Heart left ventricle (tissue), 16 donors: ENCODE measurements at regions not wholly inside any gene's neighbourhood (a gene's known extent, or its start where the extent isn't known, plus 50 kb on each side); places are given as distances from the start of the nearest gene placed in this dataset.

ENCODE experiments used
- ATAC-seq, 4 donors: fragments of 200-7000 bp; cut with Tn5 transposase; one replicate each; pipeline ENCODE4 v1.9.1; 2020 to 2022; ENCODE audit warnings: moderate library complexity in 4 of 4, mild to moderate bottlenecking in 3 of 4, moderate number of reproducible peaks in 1 of 4
- DNase-seq, 5 donors: peaks; one replicate each; pipeline ENCODE4 v3.0.0-alpha.2; 2020
- H3K27ac ChIP-seq, 12 donors: fragments of 200-600 bp; sonication (generic) in 4 of 12; one replicate each; pipeline versions ENCODE4 v1.5.0 to v1.8.0; 2016 to 2022; ENCODE audit warnings: mild to moderate bottlenecking in 2 of 12
- H3K27me3 ChIP-seq, 9 donors: fragments of 200-600 bp; sonication (generic) in 2 of 9; one replicate each; pipeline versions ENCODE4 v1.5.1 to v1.8.0; 2016 to 2022; ENCODE audit warnings: mild to moderate bottlenecking in 3 of 9
- H3K36me3 ChIP-seq, 9 donors: fragments of 200-600 bp; sonication (generic) in 2 of 9; one replicate each; pipeline versions ENCODE4 v1.5.0 to v1.8.0; 2018 to 2022; ENCODE audit warnings: mild to moderate bottlenecking in 2 of 9
- H3K4me1 ChIP-seq, 12 donors: fragments of 200-600 bp; sonication (generic) in 4 of 12; one replicate each; pipeline versions ENCODE4 v1.5.0 to v1.8.0; 2016 to 2022; ENCODE audit warnings: mild to moderate bottlenecking in 3 of 12
- H3K4me3 ChIP-seq, 12 donors: fragments of 200-600 bp; sonication (generic) in 4 of 12; one replicate each; pipeline versions ENCODE4 v1.5.0 to v1.8.0; 2017 to 2022; ENCODE audit warnings: mild to moderate bottlenecking in 9 of 12, moderate library complexity in 4 of 12
- H3K9me3 ChIP-seq, 12 donors: fragments of 200-600 bp; sonication (generic) in 4 of 12; one replicate each; pipeline versions ENCODE4 v1.5.0 to v1.8.0; 2016 to 2022; ENCODE audit warnings: mild to moderate bottlenecking in 1 of 12
- POLR2A ChIP-seq, 2 donors: fragments of 450-650 bp; IDR thresholded peaks; one replicate each; pipeline ENCODE4 v1.6.1; 2017; ENCODE audit warnings: antibody characterized with exemption in 2 of 2, mild to moderate bottlenecking in 2 of 2, moderate library complexity in 2 of 2
- WGBS, 4 donors: extraction: QIAGEN DNeasy Blood & Tissue Kit in 2 of 4; methylation state at CpG; one replicate each; pipeline versions ENCODE4 v1.1.5 to v1.1.7; 2013 to 2018; 5-methylcytosine and 5-hydroxymethylcytosine counted together
- intact Hi-C, 10 donors: fragments of 100-400 bp; cut with DNase I; formaldehyde crosslinking; loops; one replicate each; pipeline versions ENCODE4 v1.11.1 to v1.14.2; 2022
- TF ChIP-seq, protein P1 (sequence below), 12 donors: fragments of 200-600 bp; sonication (generic) in 4 of 12; IDR thresholded peaks; one replicate each; pipeline versions ENCODE4 v1.5.0 to v1.8.0; 2018 to 2022; ENCODE audit warnings: antibody characterized with exemption in 12 of 12, mild to moderate bottlenecking in 5 of 12
- donor health status: ischemic (EF 13 %, LVEDD 7.1; RV severe dilation, severe dysfunction).
- donor health status: healthy with polysubstance abuse.
- donor health status: DM: no; HTN: yes; CAD: no.
- donor health status: DM: no; HTN: no; CAD: no.
- donor health status: ischemic (EF 25% LVEDD 6.9; RV normal size, moderate dysfunction).
- donor health status: ischemic (EF 25% LVEDD 5.7; RV mildly dilated, moderate dysfunction).
- donor health status: healthy.
- donor health status: DM: yes; HTN: yes; CAD: no.
- donor health status: ischemic (EF 35%, LVEDD 5.7; RV mildly dilated, moderate dysfunction).
- donor health status: nonischemic (EF 11% LVEDD 7.7; RV severe dilation, severe dysfunction).
- donor health status: DM: yes; HTN: yes; CAD: no.
- donor health status: PGD.
- donor health status: ischemic (EF 29% LVEDD 5.4; RV normal size, mild dysfunction).
- donor health status: nonischemic (EF 23%, LVEDD 6.1; RV moderate dilation, normal function).

- H3K9me3 ChIP-seq: no peaks in the 10 kb centered on the region
- ATAC-seq (peak in 2 of 4 donors; percentile 23 to 61), DNase-seq (no peak)
- peak overlapping the region in 3 of 12 donors; percentile 9 to 50 (median 32) for H3K27ac ChIP-seq
- H3K4me1 ChIP-seq: peaks cover 0 to 27% (median 10%) of the 10 kb centered on the region in 12 donors
- no peak overlapping the region for H3K4me3 ChIP-seq
- no peaks in the 10 kb centered on the region for H3K36me3 ChIP-seq
- no peaks in the 10 kb centered on the region for H3K27me3 ChIP-seq
- 68 to 78% (median 75%) methylated on average over 8 of the region's 8 CpGs for WGBS, 4 donors
- no peak for TF ChIP-seq POLR2A (IDR thresholded peaks at IDR 0.05)
- TF ChIP-seq, protein P1, sequence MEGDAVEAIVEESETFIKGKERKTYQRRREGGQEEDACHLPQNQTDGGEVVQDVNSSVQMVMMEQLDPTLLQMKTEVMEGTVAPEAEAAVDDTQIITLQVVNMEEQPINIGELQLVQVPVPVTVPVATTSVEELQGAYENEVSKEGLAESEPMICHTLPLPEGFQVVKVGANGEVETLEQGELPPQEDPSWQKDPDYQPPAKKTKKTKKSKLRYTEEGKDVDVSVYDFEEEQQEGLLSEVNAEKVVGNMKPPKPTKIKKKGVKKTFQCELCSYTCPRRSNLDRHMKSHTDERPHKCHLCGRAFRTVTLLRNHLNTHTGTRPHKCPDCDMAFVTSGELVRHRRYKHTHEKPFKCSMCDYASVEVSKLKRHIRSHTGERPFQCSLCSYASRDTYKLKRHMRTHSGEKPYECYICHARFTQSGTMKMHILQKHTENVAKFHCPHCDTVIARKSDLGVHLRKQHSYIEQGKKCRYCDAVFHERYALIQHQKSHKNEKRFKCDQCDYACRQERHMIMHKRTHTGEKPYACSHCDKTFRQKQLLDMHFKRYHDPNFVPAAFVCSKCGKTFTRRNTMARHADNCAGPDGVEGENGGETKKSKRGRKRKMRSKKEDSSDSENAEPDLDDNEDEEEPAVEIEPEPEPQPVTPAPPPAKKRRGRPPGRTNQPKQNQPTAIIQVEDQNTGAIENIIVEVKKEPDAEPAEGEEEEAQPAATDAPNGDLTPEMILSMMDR (IDR thresholded peaks at IDR 0.05): no peak
- intact Hi-C loops: loop anchor here in 5 of 10 donors (5.0 to 10.0 kb wide), 3 partner anchors 57 to 62 kb away; partner anchors contain the start of gene RASGRP1 (in 4 of the 5)
Observed at GRCh38 chr15:38624244-38625205, 59.9 kb upstream of the RASGRP1 start.

DNA sequence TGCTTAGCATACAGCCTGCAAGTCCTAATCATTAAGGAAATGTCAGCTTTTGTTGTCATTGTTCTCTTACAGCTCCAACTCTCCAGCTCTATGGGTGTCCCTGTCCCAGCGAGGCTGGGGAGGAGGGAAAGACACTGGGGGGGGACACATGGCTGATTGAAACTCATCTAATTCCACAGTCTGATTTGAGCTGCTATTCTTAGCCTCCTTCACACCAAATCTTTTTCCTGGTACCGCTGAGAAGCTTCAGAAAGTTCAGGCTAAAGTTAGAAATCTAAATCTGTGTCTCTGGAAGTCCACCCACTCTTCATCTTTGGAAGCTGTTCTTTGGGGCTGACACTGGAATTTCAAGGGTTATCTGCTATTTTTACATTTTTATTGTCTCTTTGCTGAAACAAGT, 61.3 kb upstream of the RASGRP1 start:
- 25 to 33% (median 30%) methylated on average over 2 of the region's 2 CpGs for WGBS, 4 donors
- TF ChIP-seq, protein P1 (IDR thresholded peaks at IDR 0.05): no peak
- no peak for TF ChIP-seq POLR2A (IDR thresholded peaks at IDR 0.05)
- no peaks in the 10 kb centered on the region for H3K9me3 ChIP-seq
- ATAC-seq: peak in 2 of 4 donors; percentile 35 to 48
- no peaks in the 10 kb centered on the region for H3K27me3 ChIP-seq
- intact Hi-C loops: loop anchor here in 5 of 10 donors (2.0 to 10.0 kb wide), 4 partner anchors 59 to 151 kb away; partner anchors contain the start of gene RASGRP1 (in 4 of the 5)
- peaks cover 0 to 27% (median 8%) of the 10 kb centered on the region in 12 donors for H3K4me1 ChIP-seq
- H3K36me3 ChIP-seq: no peaks in the 10 kb centered on the region
- peak overlapping the region in 3 of 12 donors; percentile 42 to 70 (median 56) for H3K27ac ChIP-seq
- H3K4me3 ChIP-seq: no peak overlapping the region
- DNase-seq: no peak

DNA sequence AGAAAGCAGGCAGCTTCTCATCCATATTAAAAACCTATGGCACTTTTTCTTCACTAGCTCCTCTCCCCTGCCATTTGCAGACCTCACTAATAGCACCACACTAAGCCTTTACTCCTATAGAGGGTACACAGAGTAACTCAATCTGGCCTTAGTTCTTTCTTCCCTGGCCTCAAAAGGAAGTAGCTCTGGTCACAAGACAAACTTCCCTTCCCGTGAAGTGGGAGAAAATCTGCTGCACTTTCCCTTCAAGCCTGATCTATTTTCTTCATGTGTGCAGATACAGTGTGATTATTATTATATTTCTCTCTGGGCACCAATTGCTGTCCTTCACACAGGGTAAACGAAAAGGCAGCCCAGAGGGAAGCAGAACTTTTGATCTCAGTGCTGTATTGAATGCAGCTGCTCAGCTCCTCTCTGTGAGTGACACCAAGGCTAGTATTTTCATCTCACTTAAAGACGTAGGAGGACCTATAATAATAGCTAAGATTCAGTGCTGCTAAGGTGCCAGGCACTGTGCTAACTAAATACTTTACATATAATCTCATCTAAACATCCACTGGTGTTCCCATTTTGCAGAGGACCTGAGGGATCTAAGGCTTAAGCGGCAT, 61.9 kb upstream of the RASGRP1 start:
- no peak for TF ChIP-seq POLR2A (IDR thresholded peaks at IDR 0.05)
- TF ChIP-seq, protein P1 (IDR thresholded peaks at IDR 0.05): no peak
- no peak for DNase-seq
- Histone ChIP-seq H3K27ac (peak overlapping the region in 3 of 12 donors; percentile 42 to 70 (median 56)), H3K9me3 (no peaks in the 10 kb centered on the region), H3K27me3 (no peaks in the 10 kb centered on the region), H3K4me1 (peaks cover 0 to 27% (median 8%) of the 10 kb centered on the region in 12 donors), H3K36me3 (no peaks in the 10 kb centered on the region), H3K4me3 (no peak overlapping the region)
- WGBS, 4 donors: 49 to 58% (median 56%) methylated on average over 4 of the region's 4 CpGs
- intact Hi-C loops: loop anchor here in 5 of 10 donors (2.0 to 10.0 kb wide), 4 partner anchors 58 to 152 kb away; partner anchors contain the start of gene RASGRP1 (in 4 of the 5)
- ATAC-seq: peak in 2 of 4 donors; percentile 40 to 45
